GM12874 (cell line): ENCODE measurements at regions not wholly inside any gene's neighbourhood (a gene's known extent, or its start where the extent isn't known, plus 50 kb on each side); places are given as distances from the start of the nearest gene placed in this dataset.

Source experiments
- TF ChIP-seq, protein P1 (sequence below): IDR thresholded peaks from 2 replicates; pipeline ENCODE4 v1.5.1; 2011; ENCODE audit warnings: low read depth, mild to moderate bottlenecking, control low read depth, low read length, moderate library complexity; ENCODE audit not compliant: insufficient read depth

DNA sequence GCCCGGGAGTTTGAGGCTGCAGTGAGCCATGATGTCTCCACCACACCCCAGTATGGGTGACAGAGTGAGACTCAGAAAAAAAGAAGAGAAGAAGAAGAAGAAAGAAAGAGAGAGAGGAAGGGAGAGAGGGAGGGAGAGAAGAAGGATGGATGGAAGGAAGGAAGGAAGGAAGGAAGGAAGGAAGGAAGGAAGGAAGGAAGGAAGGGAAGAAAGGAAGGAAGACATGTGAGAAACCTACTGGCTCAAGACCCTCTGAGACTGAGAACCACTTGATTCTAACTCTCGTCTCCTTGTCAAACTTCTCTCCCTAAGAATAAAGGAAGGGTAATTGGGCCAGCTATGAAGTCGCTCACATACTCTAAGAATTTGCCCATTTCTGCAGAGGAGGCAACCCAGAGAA, 148.1 kb upstream of the UBE2E1 start:
- TF ChIP-seq, protein P1, sequence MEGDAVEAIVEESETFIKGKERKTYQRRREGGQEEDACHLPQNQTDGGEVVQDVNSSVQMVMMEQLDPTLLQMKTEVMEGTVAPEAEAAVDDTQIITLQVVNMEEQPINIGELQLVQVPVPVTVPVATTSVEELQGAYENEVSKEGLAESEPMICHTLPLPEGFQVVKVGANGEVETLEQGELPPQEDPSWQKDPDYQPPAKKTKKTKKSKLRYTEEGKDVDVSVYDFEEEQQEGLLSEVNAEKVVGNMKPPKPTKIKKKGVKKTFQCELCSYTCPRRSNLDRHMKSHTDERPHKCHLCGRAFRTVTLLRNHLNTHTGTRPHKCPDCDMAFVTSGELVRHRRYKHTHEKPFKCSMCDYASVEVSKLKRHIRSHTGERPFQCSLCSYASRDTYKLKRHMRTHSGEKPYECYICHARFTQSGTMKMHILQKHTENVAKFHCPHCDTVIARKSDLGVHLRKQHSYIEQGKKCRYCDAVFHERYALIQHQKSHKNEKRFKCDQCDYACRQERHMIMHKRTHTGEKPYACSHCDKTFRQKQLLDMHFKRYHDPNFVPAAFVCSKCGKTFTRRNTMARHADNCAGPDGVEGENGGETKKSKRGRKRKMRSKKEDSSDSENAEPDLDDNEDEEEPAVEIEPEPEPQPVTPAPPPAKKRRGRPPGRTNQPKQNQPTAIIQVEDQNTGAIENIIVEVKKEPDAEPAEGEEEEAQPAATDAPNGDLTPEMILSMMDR, result no peak

DNA sequence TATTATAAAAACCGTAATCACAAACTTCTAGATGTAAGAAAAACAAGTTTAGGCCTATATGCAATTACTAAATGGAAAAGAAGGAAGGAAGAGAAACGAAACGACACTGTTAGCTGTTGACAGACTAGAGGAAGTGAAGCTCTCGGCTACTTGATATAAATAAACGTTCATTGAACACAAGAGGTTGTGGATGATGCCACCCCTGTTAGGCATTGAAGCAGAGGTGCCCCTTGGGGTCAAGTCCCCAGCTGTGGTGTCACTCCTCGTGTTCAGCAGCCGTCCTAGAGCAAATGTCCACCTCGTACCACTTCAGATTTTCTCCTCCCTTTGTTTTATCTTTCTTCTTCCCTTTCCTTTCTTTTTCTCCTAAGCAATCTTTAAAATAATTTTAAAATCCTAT, 146.5 kb upstream of the UBE2E1 start:
- TF ChIP-seq, protein P1, result no peak

DNA sequence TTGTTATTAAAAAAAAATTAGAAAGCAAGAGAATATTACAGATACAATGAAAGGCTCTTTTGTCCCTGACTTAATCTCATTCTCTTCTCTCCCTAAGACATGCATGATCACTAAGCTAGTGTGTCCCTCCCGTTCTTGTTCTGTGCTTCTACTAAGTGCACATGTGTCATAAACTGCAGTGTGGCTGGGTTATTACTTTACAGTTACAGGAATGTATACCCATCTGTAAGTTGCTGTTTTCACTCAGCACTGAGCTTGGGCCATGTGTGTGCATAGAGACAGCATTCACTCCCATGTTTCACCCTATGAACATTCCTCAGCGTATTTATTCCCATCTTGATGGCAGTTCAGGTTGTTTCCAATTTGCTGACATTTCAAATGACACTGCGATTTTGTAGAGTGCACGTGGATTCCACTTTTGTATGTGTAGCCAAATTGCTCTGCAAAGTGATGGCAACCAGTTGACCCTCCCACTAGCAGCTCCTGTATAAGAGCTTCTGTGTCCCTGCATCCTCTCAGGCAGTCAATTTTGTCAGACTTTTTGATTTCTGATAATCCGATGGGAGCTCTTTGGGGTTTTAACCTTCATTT, 145.8 kb upstream of the UBE2E1 start:
- TF ChIP-seq, protein P1, result no peak

DNA sequence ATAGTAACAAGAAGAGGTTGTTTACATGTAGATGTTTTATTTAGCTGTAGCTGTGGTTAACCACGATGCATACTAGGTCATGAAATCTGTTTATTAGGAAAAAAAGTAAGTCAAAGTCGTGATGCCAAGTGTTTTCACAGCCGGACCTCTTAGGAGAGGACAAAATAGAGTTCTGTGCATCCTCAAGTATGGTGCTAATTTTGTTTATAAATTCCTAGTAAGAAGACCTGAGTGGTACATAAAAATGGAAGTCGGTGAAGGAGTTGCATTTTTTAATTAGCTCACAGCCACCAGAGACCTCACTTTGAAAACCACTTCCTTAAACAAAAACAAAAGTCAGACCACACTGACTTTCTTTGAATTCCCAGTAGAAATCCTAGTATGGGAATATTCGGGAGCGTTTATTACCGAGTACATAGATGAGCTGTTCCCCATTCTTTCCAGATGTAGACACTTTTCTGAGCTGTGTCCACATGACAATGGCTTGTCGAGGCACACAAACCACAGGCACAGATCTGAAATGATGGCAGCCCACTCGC, 143.6 kb upstream of the UBE2E1 start:
- TF ChIP-seq, protein P1, result no peak

DNA sequence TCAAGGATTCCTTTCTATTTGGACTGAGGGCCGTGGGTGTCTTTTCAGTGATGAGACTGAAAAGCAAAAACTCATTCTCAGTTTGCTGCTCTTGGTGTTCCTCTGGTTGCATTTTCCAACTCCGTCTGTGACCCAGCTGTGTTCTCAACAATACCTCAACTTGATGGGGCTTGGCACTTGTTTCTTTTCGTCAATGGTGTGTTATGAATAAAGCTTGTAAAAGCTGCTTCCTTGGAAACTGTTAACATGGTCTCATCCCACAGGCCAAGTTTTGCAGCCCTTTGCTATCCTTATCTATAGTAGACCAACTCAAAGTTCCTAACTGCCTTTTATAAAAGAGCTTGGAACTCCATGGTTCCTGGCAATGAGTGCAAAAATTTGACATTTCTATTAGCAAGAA, 142.5 kb upstream of the UBE2E1 start:
- TF ChIP-seq, protein P1, result no peak

DNA sequence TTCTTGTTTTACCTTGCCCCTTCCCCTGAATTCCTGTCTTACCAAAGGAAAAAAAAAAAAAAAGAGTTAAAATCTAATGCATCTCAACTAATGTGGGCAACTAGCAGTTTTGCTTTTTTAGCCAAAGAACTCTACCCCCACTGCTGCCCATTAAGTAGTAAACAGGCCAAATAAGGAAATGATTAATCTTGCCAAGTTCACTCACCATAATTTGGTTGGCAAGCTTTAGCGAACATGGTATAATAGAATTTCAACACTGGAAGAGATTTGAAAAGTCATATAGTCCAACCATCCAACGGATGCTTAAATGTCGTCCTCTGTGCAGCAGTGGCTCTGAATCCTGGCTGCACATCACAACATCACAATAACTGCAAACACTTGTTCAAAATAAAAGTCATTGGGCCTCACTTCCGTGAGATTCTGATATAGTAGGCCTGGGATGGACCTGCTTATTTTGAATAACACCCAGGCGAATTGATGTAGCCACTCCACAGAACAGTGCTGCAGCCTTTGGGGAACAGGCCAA, 142.0 kb upstream of the UBE2E1 start:
- TF ChIP-seq, protein P1, result no peak

DNA sequence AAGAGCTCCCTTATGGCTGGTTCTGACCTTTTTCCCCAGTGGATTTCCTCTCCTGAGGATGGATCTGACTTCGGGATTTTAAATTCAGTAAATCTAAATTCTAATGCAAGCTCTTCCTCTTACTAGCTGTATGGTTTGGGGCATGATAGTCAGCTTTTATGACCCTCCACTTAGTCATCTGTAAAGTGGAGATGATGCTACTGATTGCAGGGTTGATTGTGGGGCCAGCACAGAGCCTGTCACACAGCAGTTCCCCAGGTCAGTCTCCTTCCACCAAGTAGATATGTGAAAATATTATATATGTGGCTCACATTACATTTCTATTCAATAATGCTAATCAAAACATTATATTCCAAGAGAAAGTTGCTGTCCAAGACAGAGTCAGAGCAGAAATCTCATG, 141.3 kb upstream of the UBE2E1 start:
- TF ChIP-seq, protein P1, result no peak

DNA sequence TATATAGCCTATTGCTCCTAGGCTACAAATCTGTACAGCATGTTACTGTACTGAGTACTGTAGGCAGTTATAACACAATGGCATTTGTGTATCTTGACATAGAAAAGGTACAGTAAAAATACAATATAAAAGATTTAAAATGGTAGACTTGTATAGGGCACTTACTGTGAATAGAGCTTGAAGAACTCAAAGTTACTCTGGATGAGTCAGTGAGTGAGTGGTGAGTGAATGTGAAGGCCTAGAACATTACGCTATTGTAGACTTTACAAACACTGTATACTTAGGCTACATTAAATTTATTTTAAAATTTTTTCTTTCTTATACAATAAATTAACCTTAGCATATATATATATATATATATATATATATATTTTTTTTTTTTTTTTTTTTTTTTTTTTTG, 140.0 kb upstream of the UBE2E1 start:
- TF ChIP-seq, protein P1, result no peak
